GM06990 (cell line): ENCODE measurements at regions not wholly inside any gene's neighbourhood (a gene's known extent, or its start where the extent isn't known, plus 50 kb on each side); places are given as distances from the start of the nearest gene placed in this dataset.

Experiments
- DNase-seq: peaks from one replicate; pipeline ENCODE4 v3.0.0-alpha.2; 2011; ENCODE audit not compliant: insufficient read length; ENCODE audit errors: extremely low read depth
- H3K27me3 ChIP-seq: replicated peaks from 2 replicates; pipeline ENCODE4 v1.6.0; 2011; ENCODE audit warnings: low read length; ENCODE audit not compliant: control insufficient read depth, insufficient read depth
- H3K36me3 ChIP-seq: 2 replicates; pipeline ENCODE4 v1.5.1; 2011; ENCODE audit warnings: low read length; ENCODE audit not compliant: control insufficient read depth, insufficient read depth
- H3K4me3 ChIP-seq: replicated peaks from 2 replicates; pipeline ENCODE4 v1.5.1; 2011; ENCODE audit warnings: low read depth, mild to moderate bottlenecking, control low read depth, low read length
- CTCF ChIP-seq: IDR thresholded peaks from 2 replicates; pipeline ENCODE4 v1.5.1; 2011; ENCODE audit warnings: low read length, control low read depth, mild to moderate bottlenecking, inconsistent platforms; ENCODE audit not compliant: insufficient read depth, poor library complexity, severe bottlenecking

GRCh38 chr17:13078591-13079385 lies 61.0 kb upstream of the ELAC2 start:
- DNase-seq = no peak
- no peak for TF ChIP-seq CTCF
- H3K4me3 ChIP-seq = no peak overlapping the region
- H3K36me3 ChIP-seq = no peaks in the 10 kb centered on the region
- H3K27me3 ChIP-seq = no peaks in the 10 kb centered on the region

GRCh38 chr17:13076905-13077304 lies 59.1 kb upstream of the ELAC2 start:
- Histone ChIP-seq H3K36me3 (no peaks in the 10 kb centered on the region), H3K27me3 (no peaks in the 10 kb centered on the region), H3K4me3 (no peak overlapping the region)
- no peak for TF ChIP-seq CTCF
- no peak for DNase-seq

GRCh38 chr17:13074026-13074425 lies 56.2 kb upstream of the ELAC2 start:
- H3K27me3 ChIP-seq = no peaks in the 10 kb centered on the region
- TF ChIP-seq CTCF = no peak
- DNase-seq = no peak
- no peaks in the 10 kb centered on the region for H3K36me3 ChIP-seq
- H3K4me3 ChIP-seq = no peak overlapping the region

- DNase-seq = no peak
- no peak for TF ChIP-seq CTCF
- no peaks in the 10 kb centered on the region for H3K36me3 ChIP-seq
- no peaks in the 10 kb centered on the region for H3K27me3 ChIP-seq
- no peak overlapping the region for H3K4me3 ChIP-seq
Measured at GRCh38 chr17:13073018-13073417, 55.2 kb upstream of the ELAC2 start.

DNA sequence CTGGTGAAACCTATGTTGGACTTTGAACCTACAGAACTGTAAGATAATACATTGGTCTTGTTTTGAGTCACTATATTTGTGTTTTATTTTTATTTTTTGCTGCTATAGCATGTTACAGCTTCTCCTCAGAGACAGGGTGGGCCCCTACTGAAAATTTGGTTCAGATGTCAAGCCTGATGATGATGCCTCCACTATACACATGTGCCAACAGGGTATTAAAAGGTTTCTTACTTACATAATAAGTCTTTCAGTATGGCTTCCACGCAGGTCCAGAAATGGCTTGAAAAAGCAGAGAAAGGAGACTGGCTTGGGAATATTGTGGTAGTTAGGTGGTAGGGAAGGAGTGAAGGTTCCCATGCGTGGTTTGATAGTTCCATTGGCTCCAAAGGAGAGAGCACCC lies 52.9 kb upstream of the ELAC2 start:
- Histone ChIP-seq H3K36me3 (no peaks in the 10 kb centered on the region), H3K4me3 (no peak overlapping the region), H3K27me3 (no peaks in the 10 kb centered on the region)
- TF ChIP-seq CTCF = no peak
- no peak for DNase-seq
